D341Med (cell line): ENCODE measurements at regions not wholly inside any gene's neighbourhood (a gene's known extent, or its start where the extent isn't known, plus 50 kb on each side); places are given as distances from the start of the nearest gene placed in this dataset.

Experiments used
- DNase-seq: peaks from one replicate; pipeline ENCODE4 v3.0.0; 2012; ENCODE audit warnings: low spot score

DNA sequence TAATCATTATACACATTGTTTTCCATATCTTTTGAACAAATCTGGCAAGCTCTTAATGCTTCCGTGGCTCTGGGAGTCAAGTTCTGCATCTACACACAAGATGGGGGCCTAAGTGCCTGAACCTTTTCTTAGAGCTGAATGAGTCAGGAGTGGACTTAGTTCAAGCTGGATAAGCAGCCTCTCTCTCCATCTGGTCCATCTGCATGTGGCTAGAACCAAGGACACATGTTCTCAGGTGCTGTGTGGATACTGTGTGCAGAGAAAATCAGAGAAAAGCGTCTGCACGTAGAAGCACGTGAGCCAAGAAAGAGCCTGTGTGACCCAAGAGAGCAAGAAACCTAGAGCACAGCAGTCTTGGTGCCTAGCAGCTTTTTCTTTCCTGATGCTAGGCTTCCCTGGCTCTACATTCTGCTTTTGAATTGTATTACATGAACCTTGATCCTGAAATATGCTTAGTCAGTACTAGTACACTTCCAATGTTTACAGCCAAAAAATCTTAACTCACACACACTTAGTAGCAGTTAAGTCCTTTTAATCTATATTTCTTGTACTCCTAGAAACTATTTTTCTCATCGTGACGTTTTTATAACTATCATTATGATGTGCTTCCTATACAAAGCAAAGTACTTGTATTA, 1798.9 kb downstream of the MAT2B start:
- no peak for DNase-seq

DNA sequence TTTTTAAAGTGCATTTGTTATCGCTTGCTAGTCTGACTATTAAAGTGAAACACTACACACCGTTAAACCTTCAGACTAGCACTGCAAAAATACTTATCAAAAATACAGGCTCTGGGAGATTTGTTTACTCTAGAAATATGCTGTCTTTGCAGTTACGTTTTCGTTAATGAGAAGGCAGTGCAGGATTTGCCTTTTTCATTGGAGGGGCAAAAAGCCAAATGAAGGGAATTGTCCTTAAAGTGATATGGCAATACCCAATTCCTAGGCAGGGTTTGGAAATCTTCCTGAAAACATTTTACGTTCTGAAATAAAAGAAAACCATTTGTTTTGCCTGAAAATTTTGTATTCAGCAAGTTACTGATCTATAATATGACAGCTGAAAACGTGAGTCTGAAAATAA, 1800.2 kb downstream of the MAT2B start:
- DNase-seq: no peak

DNA sequence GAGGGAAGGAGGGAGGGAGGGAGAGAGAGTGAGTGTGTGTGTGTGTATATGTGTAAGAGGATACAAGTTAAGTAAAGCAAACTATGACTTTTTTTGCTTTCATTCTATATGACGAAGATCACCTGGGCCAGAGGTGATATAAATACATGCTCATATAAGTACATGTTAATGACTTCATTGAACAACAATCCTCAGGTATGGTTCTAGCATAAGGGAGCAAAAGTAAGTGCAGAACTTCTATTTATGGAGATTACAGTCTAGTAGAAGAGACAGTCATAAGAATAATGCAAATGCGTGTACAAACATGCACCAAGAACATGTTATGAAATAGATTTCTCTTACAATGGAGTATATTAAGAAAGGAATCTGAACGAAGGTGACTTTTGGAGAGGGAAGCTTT, 1804.0 kb downstream of the MAT2B start:
- no peak for DNase-seq

DNA sequence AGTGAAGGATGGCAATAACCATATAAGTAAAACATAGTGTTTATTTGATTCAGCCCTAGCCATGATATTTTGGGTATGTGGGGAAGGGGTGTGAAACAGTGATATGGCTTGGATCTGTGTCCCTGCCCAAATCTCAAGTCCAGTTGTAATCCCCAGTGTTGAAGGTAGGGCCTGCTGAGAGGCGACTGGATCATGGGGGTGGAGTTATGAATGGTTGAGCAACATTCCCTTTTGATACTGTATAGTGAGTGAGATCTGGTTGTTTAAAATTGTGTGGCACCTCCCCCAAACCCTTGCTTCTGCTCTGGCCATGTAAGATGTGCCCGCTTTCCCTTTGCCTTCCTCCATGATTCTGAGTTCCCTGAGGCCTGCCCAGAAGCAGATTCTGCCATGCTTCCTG, 1804.6 kb downstream of the MAT2B start:
- DNase-seq: no peak

DNA sequence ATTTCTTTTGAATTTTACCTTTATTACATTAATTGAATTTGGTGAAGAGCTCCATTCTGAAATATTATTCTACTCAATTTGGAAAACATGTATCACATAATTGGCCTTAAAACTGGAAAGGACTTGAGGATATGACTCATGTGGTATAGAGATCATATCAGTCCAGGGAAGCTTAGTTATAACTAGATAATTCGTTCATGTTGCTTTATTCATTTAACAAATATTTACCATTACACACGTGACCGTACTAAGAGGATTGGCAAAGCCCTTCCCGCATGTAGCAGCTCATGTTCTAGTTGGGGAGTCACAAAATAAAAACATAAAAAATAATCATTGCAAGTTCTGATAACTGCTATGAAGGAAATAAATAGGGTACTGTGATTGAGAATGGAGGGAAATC, 1816.5 kb downstream of the MAT2B start:
- DNase-seq: no peak

DNA sequence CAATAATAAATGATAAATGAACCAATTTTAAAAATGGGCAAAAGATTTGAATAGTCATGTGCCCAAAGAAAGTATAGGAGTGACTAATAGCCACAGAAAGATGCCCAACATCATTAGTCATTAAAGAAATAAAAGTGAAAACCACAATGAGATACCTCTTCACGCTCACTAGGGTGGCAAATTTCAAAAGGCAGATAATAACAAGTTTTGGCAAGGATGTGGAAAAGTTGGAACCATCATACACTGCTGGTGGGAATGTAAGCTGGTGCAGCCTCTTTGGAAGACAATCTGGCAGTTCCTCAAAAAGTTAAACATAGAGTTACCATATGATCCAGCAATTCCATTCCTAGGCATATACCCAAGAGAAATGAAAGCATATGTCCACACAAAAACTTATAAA, 1819.8 kb downstream of the MAT2B start:
- DNase-seq: no peak

DNA sequence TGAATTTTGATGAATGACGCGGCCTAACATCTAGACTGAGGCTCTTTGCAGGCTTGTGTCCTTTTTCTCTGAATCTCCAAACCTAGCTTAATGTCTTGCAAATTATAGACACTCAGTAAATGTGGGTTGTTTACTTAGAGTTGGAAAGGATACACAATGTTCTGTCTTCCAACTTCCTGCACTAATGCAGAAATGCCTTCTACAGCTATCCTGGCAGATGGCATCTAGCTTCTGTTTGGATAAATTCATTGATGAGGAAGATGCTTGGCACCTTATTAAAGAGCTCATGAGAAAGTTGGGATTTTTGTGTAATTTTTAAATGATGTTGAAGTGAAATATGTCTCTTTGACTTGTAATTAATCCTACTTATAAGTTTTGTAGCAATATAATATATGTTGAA, 1822.2 kb downstream of the MAT2B start:
- DNase-seq: no peak

DNA sequence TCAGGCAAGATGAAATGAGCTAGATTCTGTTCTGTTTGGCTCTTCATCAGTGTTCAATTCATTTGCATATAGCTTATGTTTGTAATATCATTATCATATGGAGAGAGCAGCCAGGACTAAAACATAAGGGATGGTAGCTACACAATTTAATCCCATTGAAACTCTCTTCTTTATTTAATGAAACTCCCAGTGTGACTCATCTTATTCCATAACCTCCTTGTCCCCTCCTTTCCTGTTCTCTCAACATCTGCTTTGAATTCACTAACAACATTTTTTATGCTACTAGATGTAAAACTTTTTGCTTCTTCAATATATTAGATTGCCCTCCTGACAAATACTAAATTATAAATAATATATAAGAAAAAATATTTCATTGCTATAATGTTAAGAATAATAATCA, 1823.4 kb downstream of the MAT2B start:
- DNase-seq: no peak

DNA sequence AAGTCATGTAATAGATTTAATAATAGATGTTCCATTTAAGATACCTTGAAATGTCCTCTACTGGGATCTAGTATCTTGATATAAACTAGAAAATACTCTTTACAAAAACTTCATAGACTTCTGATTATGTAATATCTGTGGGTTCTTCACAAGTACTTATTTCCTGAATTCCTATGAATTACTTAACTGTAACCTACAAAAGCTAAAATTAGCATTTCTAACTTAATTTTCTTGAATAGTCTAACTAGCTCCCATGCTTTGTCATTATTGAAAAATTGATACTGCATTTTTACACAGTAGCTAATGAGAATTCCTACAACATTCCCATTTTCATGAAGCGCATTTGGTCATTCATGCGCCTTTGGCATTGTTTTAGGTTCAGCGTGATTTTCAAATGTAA, 1828.2 kb downstream of the MAT2B start:
- no peak for DNase-seq

DNA sequence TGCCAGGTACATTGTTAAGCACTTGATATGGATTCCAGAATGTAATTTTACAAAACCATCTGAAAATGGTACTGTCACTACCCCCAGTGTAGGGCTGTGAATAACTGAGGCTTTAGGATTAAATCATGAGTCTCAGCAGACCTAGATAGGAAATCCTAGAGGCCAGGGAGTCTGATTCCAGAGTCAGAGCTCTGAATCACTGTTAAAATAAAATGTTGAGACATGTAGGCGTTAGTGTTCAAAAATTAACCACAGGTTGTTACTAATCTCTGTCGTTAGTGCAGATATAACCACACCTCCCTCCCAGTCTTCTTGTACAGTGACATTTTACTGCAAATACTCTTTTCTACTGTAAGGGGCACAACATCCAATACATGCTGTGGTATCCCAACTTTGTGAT, 1828.8 kb downstream of the MAT2B start:
- DNase-seq: no peak

DNA sequence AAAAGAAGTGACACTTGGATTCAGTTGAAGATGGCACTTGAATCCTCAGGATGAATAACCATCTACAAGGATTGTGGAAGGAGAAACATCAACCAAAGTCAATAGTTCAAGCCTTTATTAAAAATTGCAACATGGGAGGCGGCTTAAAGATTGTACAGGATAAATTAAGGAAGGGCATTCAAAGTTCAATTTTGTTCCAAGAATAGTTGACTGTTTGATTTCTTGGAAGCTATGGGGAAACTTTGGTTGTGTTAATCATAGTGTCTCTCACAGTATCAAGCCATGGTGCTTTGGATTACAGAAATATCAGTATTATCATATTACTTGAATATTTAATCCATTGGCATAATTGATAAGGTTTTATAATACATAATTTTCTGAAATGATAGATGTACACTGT, 1844.3 kb downstream of the MAT2B start:
- no peak for DNase-seq

DNA sequence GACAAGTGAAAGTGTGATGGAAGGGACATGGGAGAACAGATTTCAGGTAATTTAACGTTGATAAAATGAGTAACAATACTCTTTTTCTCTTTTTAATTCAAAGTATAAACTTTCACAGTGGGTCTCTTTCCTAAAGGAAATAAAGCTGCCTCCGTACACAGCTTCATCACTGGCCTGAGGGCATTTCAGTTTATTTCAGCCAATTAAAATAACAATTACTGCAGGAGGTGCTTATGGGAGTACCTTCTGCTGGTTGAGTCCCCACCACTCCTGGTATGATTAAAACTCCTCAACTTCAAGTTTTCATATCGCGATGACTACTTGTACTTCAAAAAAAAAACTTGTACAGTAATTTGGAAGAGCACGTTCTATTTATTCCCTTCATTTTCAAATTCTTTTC, 1845.9 kb downstream of the MAT2B start:
- DNase-seq: no peak

DNA sequence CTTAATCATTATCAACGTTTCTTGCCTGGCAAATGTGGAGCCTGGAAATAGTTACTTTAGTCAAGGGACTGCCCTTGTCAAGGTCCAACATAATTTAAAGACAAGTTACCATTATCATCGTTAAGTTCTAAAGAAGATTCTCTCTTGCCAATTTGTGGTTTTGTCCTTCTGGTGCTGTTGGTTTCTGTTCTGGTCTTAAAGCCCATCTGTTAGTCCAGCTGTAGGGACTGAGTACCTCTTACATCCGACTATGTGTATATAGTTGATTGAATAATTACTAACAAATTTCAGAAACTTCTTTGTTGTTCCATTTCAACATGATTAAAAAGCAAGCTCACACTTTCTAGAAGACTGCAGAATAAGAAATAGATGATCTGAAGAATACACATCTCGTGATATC, 1854.9 kb downstream of the MAT2B start:
- DNase-seq: no peak

DNA sequence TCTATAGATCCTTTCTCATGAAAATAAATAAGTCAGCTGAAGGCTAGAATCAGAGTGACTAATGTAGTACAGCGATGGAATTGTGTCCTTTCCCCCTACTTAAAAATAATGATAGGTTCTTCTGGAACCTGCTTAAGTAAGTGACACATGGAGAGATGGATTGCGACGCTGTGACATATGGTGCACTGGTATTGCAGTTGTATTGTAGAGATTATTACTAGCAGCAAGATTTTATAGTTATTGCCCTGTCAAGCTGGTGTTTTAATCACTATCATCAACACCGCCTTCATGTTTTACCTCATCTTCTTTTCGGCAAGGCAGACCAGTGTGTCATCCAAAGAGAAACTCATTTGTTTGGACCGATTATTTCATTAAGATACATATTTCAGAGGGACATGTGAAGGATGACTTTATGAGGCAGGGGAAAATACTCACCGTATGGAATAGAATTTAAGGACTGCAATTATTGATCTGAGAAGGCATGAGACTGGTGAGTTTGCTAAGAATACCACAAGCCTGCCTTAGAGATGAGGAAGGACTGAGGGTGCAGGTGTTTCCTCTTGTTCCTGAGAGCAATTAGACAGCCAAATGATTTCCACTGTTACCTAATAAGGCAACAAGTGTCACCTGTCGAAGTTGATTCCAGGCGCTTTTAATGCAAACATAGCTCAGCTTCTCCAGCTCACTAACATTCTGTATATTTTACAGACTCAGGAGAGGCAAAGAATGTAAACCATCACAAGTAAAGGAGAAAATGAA, 1855.5 kb downstream of the MAT2B start:
- peak; percentile 11 for DNase-seq

DNA sequence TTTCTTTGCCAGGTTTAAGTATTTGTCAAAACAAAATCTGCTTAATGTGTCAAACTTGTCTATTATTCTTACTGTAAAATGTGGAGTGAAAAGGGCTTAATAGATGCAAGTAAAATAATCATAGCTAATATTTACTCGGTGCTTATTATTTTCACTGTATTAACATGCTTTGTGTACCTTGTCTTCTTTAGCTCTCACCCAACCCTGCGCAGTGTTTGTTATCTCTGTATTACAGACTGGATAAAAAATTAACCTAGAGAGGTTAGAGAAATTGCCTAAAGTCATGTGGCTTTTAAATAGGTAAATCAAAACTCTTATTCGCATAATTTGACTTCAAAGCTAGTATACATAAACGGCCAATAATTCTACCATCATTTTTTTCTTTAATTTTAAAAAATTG, 1864.8 kb downstream of the MAT2B start:
- DNase-seq: no peak

DNA sequence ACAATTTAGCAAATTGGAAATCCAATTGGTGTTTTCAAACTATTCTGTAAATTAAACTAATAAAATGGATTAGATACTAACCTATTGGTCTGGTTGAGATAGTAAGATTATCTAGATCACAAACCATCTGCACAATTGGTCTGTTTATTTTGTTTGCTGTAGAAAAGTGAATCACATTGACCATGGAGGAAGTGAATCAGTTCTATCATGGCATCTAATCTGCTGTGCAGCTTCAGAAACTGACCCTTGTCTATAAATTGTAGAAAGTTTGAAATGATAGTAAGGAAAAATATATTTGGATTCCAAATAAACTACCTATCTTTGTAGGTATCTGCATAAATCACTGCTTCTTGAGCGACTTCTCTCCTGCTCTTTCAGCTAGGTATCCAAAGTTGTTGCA, 1865.4 kb downstream of the MAT2B start:
- DNase-seq: no peak

DNA sequence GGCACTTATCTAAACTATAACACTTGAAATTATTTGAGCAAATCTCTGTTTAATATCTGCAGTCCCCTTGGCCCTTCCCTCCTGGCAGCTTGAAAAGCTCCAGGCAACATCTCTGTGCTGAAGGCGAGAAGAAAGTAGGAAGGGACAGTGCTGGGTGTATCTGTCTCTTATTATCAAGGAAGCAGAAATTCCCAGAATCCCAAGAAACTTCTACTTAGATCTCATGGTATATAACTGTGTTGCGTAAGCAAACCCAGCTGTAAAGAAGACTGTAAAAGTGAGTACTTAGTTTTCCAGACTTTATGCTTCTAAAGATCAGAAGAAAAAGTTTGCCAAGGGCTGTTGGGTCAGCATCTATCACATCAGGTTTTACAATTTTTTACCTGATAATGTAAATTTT, 1869.8 kb downstream of the MAT2B start:
- no peak for DNase-seq

DNA sequence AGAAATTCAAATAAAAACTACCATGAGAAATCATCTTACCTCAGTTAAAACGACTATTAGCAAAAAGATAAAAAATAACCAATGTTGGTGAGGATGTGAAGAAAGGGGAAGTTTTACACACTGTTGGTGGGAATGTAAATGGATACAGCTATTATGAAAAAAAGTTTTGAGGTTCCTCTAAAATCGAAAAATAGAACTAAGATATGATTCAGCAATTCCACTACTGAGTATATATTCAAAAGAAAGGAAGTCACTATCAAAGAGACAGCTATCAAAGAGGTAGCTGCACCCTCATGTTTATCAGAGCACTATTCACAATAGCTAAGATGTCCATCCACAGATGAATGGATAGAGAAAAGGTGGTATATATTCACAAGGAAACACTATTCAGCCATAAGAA, 1888.4 kb downstream of the MAT2B start:
- DNase-seq: no peak

DNA sequence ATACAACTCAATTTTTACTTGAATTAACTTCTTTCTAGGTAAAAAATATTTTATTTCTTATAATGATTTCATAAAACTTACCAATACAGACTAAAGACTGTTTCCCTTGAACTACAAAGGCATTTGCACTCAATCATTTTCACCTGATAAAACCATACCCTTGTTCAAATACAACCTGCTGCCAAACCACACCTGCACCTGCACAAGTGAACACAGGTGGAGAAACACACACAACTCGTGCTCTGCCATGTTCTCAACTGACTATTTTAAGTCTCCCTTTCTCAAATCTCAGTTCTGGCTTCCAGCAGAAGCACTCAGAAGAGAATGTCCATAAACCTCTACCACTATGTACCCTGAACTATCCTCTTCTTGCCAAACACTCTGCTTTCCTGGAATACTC, 1892.1 kb downstream of the MAT2B start:
- DNase-seq: no peak

DNA sequence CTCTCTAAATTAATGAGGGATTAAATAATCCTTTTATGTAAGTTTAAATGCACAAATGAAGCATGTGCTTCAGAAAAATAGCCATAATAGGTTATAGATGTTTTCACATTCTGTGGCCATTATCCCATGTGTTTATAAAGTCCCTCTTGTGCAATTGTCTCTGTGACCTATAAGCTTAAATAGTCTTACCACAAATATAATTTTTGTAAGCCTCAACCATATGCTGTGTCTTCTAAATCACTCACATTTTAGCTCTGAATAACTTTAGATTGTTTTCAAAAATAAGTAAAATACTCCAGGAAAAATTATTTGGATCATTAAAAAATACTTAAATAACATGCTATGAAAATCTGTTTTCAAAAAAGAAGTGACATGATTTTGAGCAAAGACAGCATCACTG, 1894.7 kb downstream of the MAT2B start:
- no peak for DNase-seq

DNA sequence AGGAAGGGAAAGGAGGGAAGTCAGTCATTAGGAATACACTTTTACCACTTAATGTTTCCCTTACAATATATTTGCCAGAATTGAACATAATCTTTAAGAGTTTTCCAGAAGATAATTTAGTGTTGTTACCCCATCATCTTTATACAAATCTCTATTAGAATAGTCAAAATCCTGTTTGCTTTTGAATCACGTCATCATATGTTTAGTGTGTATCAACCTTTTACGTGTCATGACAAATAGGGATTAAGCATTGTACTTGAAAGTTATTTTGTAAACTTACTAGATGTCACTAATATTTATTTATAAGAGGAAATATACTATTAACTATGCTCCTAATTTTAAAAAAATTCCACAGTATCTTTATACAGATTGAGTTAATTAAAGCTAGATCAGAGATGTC, 1899.5 kb downstream of the MAT2B start:
- no peak for DNase-seq

DNA sequence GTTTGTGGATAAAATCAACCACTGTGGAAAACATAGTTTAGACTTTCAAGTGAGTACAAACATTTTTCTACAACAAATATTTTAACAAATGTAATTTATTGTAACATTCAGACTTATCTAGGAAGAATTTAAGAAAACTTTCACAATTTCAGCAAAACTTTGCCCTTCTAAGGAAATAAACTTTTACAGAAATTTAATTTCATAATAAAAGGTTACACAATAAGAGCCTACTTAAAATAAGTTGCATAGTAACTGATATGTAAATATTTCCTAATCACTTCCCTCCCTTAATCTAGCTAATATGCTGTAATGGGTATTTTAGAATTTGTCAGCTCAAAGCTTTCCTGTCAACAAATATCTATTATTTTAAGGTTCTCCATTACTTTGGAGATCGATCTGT, 1899.9 kb downstream of the MAT2B start:
- no peak for DNase-seq

DNA sequence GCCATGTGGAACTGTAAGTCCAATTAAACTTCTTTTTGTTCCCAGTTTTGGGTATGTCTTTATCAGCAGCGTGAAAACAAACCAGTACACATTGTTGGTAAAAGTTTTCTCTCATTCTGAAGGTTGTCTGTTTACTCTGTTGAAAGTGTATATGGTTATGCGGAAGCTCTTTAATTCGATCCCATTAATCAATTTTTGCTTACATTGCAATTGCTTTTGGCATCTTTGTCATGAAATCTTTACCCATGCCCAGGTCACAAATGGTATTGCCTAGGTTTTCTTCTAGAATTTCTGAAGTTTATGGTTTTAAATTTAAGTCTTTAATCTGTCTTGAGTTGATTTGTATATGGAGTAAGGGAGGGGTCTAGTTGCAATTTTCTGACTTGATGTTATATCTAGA, 1901.9 kb downstream of the MAT2B start:
- DNase-seq: no peak

DNA sequence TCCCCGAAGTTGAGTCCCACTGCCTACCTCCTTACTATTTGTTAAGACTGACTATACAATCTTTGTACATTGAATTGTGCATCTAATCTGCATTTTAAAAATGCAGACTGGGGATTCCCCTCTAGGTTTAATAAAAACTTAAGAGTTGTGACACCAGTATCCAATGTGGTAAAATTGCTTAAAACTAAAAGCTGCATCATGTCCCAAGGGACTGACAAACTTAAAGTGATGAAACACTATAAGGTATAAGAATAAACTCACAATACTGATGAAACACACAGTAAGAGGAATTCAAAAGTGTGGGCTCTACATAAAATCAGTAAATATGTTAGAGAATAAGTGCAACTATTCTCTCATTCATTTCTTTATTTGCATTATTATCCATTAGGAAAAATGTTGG, 1905.1 kb downstream of the MAT2B start:
- no peak for DNase-seq
